Posterior cingulate gyrus (tissue), 11 donors: ENCODE measurements at regions not wholly inside any gene's neighbourhood (a gene's known extent, or its start where the extent isn't known, plus 50 kb on each side); places are given as distances from the start of the nearest gene placed in this dataset.
"Not testable (repeated sequence)": the region's sequence is repeated elsewhere in the genome, so short reads cannot be mapped to it uniquely, and the experiment has no call there.

Source experiments
- DNase-seq, 10 donors: peaks; one replicate each; pipeline versions ENCODE4 v3.0.0 to v3.0.0-alpha.2; 2020 to 2021; ENCODE audit warnings: mixed read lengths in 3 of 10
- intact Hi-C: fragments of 100-400 bp; cut with DNase I; formaldehyde crosslinking; loops from one replicate; pipeline ENCODE4 v1.15.1; 2023

- DNase-seq: no peak
- intact Hi-C loops: no loop called here
Measured at GRCh38 chr7:149615690-149616270, 118.2 kb upstream of the ZNF746 start.

- DNase-seq: no peak
- intact Hi-C loops: no loop called here
Measured at GRCh38 chr7:149610441-149611011, 112.9 kb upstream of the ZNF746 start.

GRCh38 chr7:149608168-149608567 is 110.6 kb upstream of the ZNF746 start:
- DNase-seq: no peak
- intact Hi-C loops: no loop called here

GRCh38 chr7:149607683-149608082 is 110.1 kb upstream of the ZNF746 start:
- intact Hi-C loops: no loop called here
- no peak for DNase-seq

GRCh38 chr7:149606826-149607225 is 109.2 kb upstream of the ZNF746 start:
- DNase-seq: no peak
- intact Hi-C loops: no loop called here

GRCh38 chr7:149605696-149606095 is 108.1 kb upstream of the ZNF746 start:
- no peak for DNase-seq
- intact Hi-C loops: no loop called here

- DNase-seq: no peak
- intact Hi-C loops: no loop called here
Measured at GRCh38 chr7:149604521-149604920, 106.9 kb upstream of the ZNF746 start.

GRCh38 chr7:149600669-149601330 is 103.2 kb upstream of the ZNF746 start:
- intact Hi-C loops: not testable (repeated sequence)

GRCh38 chr7:149599636-149600206 is 102.1 kb upstream of the ZNF746 start:
- DNase-seq: no peak
- intact Hi-C loops: no loop called here

More at GRCh38 chr7:149600669-149601330, 103.2 kb upstream of the ZNF746 start:
- not testable (repeated sequence) for DNase-seq

GRCh38 chr7:149598721-149599308 is 101.2 kb upstream of the ZNF746 start:
- peak in 2 of 10 donors; percentile 11 to 24 for DNase-seq
- intact Hi-C loops: no loop called here

GRCh38 chr7:149597789-149598188 is 100.2 kb upstream of the ZNF746 start:
- intact Hi-C loops, DNase-seq: not testable (repeated sequence)

- DNase-seq: no peak
- intact Hi-C loops: no loop called here
Measured at GRCh38 chr7:149595541-149595940, 97.9 kb upstream of the ZNF746 start.

GRCh38 chr7:149595078-149595477 is 97.5 kb upstream of the ZNF746 start:
- DNase-seq: no peak
- intact Hi-C loops: no loop called here

GRCh38 chr7:149588930-149589329 is 91.3 kb upstream of the ZNF746 start:
- no peak for DNase-seq
- intact Hi-C loops: no loop called here

- DNase-seq: no peak
Measured at GRCh38 chr7:149586646-149587645, 89.3 kb upstream of the ZNF746 start.

GRCh38 chr7:149584530-149584929 is 86.9 kb upstream of the ZNF746 start:
- DNase-seq: no peak
- intact Hi-C loops: no loop called here

More at GRCh38 chr7:149586646-149587645, 89.3 kb upstream of the ZNF746 start:
- intact Hi-C loops: no loop called here

GRCh38 chr7:149584009-149584408 is 86.4 kb upstream of the ZNF746 start:
- intact Hi-C loops: no loop called here
- DNase-seq: no peak

- intact Hi-C loops: no loop called here
- no peak for DNase-seq
Measured at GRCh38 chr7:149580328-149580727, 82.7 kb upstream of the ZNF746 start.

- DNase-seq, intact Hi-C loops: not testable (repeated sequence)
Measured at GRCh38 chr7:149579365-149579764, 81.8 kb upstream of the ZNF746 start.

GRCh38 chr7:149574428-149574827 is 76.8 kb upstream of the ZNF746 start:
- intact Hi-C loops, DNase-seq: not testable (repeated sequence)
